ENCODE measurements at regions not wholly inside any gene's neighbourhood (a gene's known extent, or its start where the extent isn't known, plus 50 kb on each side); places are given as distances from the start of the nearest gene placed in this dataset.

GRCh38 chr2:133814890-133815289 lies 246.6 kb upstream of the NCKAP5 start:
- TF ChIP-seq SP1 (IDR thresholded peaks at IDR 0.05), result no peak
- TF ChIP-seq HDGF (IDR thresholded peaks at IDR 0.05; ENCODE audit: borderline replicate concordance), result no peak
- TF ChIP-seq NFRKB (IDR thresholded peaks at IDR 0.05), result no peak
- TF ChIP-seq ARNT (IDR thresholded peaks at IDR 0.05), result no peak
- TF ChIP-seq SUZ12 (IDR thresholded peaks at IDR 0.05), result no peak
- TF ChIP-seq BHLHE40 (IDR thresholded peaks at IDR 0.05; ENCODE audit: borderline replicate concordance), result no peak
- no peak for TF ChIP-seq FOXA1 (IDR thresholded peaks at IDR 0.05)
- TF ChIP-seq TARDBP (IDR thresholded peaks at IDR 0.05), result no peak
- no peak for TF ChIP-seq FOXM1 (IDR thresholded peaks at IDR 0.05; ENCODE audit: borderline replicate concordance)
- no peak for TF ChIP-seq CTBP1 (IDR thresholded peaks at IDR 0.05; ENCODE audit: borderline replicate concordance)
- no peak for TF ChIP-seq FOXK2 (IDR thresholded peaks at IDR 0.05)
